HG02885 (cell line): ENCODE measurements at regions not wholly inside any gene's neighbourhood (a gene's known extent, or its start where the extent isn't known, plus 50 kb on each side); places are given as distances from the start of the nearest gene placed in this dataset.

Experiments used
- ATAC-seq: cut with Tn5 transposase; IDR thresholded peaks from one replicate; pipeline ENCODE4 v1.9.1; 2021; ENCODE audit warnings: mild to moderate bottlenecking; ENCODE audit not compliant: unreplicated experiment, poor library complexity

DNA sequence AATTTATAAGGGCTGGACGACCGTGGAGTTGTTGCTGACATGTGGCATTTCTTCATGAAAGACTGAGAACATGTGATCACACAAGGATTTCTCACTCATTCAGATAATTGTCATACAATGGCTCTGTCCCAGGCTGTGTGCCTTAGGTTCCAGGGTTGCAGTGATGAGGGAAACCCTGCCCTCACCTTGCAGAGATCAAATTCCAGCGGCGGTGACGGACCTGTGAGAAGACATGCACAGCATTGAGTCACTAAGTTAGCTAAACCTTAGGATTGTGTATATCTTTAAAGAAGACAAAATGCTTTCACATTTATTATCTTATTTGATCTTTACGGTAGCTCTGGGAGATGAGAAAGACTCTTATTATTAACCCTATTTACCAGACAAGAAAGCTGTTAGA is 1029.1 kb downstream of the BCL11B start:
- no peak for ATAC-seq

DNA sequence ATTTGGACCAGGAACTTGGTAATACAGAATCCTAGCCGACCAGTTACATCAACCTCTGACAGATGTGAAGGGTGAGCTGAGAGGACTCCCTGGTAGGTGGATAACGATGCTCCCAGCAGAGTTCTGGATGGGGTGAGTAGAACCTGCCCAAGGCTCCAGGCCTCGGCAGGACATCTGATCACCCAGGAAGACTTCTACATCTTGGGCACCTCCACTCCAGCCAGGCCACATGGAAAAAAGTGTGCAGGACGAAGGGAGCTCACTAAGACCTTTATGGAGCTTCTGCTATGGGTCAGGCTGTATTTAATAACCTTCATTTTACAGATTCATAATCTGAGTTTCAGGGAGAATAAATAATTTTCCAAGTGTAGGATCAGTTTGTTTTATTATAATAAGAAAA is 1028.7 kb downstream of the BCL11B start:
- ATAC-seq = no peak

DNA sequence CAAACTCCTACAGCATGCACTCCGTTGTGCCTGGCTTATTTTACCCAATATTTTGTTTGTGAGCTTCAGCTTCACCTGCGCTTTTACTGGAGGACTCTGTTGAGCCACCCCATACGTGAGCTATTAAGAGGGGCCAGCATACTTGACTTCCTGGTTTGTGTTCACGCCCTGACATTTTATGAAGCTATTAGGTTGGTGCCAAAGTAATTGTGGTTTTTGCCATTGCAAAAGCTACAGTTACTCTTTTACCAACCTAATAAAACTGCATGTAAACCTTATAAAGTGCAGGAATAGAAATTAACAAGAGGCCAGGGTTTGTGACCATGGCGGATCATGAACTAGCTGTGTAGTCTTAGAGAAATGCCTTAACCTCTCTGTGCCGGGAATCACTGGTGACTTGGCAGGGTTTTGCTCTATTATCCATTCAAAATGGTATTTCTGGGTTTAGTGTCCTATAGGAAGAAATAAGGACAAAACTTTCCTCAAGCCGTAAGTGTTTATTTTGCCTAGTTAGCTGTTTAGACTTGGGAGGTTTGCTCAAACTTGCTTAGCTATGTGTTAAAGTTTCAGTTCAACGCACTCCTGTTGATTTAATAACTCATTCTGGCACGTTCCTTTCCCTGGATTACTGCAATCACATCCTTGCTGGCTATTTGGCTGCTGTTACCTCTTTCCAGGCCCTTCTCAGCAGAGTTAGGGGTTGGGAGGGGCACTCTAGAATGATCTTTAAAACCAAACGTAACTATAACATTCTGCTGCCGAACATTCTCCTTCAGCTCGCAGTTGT is 1027.6 kb downstream of the BCL11B start:
- ATAC-seq = no peak

DNA sequence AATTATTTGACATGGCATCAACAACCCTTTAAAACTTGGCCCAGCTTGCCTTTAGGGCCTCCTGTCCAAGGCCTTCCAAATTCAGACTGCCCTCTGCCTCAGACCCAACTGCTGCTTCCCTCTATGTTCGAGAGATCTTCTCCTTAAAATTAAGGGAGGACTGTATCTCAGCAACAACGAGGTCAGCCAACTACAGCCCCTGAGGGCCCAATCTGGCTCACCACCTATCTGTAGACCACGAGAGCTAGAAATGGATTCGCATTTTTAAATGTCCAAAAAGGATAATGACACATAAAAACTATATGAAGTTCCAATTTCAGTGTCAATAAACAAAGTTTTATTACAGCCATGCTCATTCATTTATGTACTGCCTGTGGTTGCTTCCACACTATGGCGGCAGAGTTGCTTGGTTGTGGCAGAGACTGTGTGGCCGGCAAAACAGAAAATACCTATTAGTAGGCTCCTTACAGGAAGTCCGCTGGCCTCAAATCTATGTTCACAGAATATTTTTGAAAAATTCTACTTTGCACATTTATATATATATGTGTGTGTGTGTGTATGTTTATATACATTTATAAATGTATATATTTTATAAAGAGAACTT is 1026.9 kb downstream of the BCL11B start:
- no peak for ATAC-seq

DNA sequence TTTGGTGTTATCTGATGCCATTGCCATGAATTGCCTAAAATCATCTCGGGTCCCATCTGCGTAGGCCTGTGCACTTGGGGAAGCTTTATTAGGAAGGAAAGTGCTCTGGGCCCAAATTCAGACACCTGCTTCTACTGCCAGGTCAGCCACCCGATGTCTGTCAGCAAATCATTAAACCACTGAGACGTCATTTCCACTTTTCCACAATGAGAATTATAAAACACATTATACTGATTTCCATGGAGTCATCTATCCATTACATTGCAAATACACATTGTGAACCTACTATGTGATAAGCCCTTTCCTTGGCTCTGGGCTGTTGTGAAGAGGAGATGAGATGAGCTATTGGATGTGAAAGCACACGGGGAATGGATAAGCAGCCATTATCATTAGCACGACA is 1022.9 kb downstream of the BCL11B start:
- ATAC-seq = no peak

DNA sequence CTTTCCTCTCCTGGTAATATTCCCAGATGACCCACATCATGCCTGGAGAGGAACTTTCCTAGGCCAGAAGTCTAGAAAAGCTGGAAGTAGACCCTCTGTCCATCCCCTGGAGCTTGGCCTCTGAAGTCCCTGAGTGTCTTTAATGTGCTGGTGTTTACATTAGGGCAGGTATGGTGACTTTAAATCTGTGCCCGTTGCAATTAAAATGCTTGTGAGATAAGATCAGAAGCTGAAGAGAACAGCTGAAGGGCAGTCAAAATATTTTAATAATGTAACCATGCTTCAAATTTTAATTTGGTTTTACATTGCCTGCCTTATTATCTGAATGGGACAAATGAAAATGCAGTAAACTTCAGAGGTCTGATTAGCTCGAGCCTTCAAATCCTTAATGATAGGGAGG is 1022.5 kb downstream of the BCL11B start:
- no peak for ATAC-seq

DNA sequence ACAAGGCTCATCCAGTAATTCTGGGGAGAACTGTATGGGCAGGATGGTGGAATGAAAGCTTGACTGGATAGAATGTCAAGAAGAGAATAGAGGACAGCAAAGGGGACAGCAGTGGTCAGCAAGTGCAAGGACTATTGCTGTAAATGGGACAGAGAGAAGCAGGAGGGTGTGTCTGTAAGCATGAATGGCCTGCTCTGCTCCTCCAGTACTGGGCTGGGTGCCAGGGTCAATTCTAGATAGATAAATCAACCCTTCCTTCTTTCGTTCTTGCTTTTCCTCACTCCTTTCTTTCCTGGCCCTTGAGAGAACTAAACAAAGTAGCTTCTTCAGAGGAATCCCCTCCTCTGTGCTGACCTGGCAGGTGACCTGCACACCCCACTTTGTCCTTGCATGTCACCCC is 1019.2 kb downstream of the BCL11B start:
- ATAC-seq = no peak

DNA sequence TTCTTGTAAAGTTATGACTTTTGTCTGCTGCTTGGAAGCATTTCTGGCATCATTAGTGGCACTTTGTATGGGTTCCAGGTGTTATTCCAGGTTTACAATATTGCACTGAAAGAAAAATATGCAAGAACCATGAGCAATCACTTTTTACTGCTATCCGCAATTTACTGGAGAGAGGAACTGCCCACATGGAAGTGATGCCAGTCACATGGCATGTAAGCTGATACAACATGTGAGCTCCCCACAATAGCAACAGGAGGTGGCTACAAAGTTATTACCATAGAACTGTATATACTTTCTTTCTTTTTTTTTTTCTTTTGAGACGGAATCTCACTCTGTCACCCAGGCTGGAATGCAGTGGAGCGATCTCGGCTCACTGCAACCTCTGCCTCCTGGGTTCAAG is 1012.1 kb downstream of the BCL11B start:
- no peak for ATAC-seq

DNA sequence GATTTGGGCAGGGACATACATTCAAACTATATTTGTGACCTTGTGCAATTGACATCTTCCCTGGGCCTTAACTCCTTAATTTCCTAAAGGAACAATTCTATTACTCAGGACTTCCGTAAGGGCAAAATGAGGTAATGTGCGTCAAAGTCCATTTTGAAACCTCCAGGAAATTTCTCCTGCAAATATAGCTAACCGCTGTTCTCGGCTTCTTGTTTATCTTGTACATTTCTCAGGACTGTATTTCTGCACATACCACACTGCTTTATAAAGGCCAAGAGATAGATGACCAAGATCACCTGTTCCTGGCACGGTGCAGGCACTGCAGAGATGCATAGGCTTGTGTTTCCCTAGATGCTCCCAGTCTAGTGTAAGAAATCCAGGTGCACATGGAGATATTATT is 1009.4 kb downstream of the BCL11B start:
- no peak for ATAC-seq

DNA sequence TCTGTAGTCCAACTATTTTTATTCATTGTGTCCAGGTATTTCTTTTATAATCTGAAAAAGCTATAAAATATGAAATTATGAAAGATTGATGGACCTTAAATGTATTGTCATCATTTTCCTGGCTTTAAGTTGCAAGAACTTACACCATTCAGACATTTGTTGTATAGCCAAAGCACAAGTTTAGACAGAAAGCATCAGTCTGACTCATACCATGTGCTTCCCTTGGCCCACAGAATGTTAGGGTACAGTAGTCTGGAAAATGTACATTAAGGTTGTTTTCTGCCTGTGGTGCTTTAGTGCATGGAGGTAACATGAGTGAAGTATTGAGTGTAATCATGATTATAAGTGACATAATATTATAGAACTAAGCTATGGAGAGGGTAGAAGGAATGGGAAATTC is 1002.5 kb downstream of the BCL11B start:
- no peak for ATAC-seq

DNA sequence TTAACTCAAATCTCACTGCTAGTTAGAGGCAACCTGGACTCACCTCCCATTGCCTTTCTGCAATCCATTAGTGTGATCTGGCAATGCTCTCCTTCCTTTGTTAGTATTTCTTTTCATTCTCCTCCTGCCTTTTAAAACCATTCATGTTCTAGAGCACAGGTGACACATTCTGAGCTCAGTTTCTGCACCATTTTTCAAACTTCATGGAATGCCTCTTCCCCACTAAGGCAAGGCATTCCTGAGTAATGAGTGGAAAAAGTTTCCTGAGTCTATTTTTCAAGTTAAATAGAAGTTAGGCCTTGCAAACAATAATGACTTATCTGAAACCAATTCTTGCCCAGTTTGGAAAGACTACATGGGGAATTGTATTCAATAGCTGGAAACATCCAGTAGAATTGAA is 1001.8 kb downstream of the BCL11B start:
- ATAC-seq = no peak

DNA sequence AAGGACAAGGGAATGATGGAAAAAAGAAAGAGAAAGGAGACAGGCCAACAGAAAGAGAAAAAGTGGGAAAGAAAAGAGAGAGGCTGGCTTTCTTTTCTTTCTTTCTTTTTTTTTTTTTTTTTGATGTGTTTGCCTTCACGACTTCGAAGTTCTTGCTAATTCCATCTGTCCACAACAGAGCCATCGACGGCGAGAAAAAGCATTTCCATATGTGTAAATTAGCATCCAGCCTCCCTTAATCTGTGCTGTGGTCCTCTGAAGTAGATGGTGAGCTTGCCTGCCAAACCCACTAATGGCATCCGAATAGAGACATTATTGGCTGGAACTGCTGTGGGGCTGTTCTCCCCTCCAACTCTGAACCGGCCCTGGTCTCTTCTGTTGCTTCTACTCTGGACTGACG is 997.4 kb downstream of the BCL11B start:
- ATAC-seq = no peak

DNA sequence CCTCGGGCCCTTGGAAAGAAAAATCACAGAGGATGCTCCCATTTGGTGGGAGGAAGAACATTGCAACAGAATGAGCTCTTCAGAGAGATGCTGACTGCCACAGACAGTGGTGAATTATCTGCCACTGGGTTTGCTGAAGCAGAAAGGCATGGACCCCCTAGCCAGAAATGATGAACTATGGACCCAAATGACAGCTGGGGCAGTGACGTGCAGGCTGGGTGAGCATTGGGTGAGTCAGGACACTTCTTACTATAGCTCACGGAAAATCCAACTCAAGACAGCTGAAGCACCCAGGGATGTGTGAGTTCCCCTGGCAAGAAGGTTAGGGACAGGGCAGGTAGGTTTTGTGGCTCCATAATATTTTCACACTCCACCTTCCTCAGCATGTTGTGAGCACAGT is 993.2 kb downstream of the BCL11B start:
- ATAC-seq = no peak

DNA sequence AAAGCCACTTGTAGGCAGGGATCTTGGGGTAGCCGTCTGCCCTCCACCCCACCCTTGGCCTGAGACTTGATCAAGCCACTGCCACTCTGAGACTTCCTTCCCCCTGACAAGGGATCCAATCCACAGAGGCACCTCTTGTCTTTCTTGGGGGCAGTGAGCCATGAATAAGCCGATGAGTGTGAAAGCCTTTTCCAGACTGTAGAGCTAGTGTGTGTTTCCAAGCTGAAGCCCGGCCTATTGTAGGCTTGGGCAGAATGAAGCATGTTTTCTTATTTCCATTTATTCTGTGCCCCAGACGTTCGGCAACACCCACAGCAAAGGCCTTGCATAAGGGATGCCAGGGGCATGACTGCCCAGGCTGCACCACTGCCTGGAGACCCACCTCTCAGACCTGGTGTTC is 991.6 kb downstream of the BCL11B start:
- ATAC-seq = no peak

DNA sequence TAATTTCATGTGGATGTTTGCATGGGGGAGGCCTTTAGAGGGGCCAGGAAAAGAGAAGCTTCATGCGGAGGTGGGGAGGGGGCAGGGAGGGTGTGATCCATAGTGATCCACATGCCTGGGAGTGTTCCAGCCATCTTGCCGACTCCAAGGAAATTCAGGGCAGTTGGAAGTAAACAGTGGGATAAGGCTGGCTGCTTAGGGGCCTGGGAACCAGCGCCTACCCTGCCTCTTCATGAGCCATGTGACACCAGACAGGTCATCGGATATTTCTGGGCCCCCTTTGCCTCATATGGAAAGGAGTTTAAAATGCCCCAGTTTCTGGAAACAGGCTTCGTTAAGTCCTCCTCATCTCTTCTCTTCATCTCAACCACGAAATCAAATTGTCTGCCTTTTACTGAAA is 983.2 kb downstream of the BCL11B start:
- ATAC-seq = no peak

DNA sequence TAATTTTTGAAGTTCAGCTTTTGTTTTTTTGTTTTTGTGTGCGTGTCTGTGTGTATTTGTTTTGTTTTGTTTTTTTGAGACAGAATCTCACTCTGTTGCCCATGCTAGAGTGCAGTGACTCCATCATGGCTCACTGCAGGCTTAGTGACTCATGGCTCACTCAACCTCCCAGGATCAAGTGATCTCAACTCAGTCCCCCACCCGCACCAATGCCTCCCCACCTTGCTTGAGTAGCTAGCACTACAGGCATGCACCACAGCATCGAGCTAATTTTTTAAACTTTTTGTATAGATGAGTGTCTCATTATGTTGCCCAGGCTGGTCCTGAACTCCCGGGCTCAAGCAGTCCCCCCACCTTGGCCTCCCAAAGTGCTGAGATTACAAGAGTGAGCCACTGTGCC is 981.4 kb downstream of the BCL11B start:
- ATAC-seq = no peak

DNA sequence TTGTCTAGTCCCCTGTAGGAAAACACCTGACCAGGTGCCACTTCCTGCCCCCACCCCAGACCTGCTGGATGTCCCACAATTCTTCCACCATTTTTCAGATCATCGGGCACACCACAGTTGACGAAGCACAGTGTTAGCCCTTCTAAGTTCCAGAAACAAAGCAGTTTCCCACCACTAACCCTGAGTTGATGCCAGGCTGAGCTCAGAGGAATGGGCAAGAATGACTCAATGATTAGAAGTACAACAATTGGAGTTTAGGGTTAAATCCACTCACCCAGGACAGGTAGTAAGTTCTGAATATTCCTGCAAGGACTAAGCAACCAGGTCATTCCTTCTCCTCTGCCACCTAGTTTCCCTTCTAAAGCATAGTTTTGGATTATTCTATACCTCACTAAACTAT is 979.8 kb downstream of the BCL11B start:
- ATAC-seq = no peak

DNA sequence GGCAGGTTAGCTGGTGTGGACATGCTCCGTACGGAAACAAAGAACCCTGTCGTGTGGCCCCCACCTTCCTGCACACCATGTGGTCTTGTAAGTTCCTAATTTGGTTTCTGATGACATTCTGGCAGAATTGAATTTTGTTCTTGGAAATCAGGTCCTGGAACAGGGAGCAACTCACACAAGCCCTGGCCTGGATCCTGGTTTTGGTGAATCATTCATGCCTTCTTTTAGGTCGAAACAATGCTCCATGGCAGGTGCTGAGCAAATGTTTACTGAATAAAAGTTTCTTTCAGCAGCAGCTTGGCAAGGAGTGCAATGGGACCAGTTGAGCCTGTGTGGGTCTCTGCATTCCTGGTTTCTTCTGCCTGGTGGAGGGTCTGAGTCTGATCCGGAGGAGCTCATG is 978.4 kb downstream of the BCL11B start:
- no peak for ATAC-seq

DNA sequence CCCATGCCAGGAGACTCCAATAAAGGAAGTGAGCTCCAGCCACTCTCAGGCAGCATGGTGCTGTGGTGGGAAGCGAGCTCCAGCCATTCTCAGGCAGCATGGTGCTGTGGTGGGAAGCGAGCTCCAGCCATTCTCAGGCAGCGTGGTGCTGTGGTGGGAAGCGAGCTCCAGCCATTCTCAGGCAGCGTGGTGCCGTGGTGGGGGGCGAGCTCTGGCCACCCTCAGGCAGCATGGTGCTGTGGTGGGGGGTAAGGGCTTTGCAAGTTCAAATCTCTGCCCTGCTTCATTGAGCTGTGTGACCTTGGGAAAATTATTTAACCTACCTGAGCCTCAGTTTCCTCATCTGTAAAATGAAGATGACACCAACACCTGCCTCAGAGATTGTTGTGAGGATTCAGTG is 975.1 kb downstream of the BCL11B start:
- no peak for ATAC-seq

DNA sequence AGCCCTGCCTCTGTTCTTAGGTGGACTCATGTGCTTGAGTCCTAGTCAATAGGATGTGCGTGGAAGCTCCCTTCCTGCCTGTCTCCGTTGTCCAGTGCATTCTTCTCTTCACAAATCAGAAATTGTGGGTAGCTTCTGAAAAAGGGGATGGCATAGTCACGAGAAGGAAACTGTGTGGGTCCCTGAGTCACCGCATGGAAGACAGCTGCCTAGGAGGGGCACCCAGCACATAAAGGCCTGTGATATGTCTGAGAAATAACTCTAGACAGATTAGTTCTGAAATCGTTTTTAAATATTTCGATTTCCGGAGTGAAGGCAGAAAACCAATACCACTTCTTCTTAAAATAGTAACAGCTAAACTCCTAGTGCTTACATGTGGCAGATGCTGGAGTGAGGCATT is 974.4 kb downstream of the BCL11B start:
- ATAC-seq = no peak

DNA sequence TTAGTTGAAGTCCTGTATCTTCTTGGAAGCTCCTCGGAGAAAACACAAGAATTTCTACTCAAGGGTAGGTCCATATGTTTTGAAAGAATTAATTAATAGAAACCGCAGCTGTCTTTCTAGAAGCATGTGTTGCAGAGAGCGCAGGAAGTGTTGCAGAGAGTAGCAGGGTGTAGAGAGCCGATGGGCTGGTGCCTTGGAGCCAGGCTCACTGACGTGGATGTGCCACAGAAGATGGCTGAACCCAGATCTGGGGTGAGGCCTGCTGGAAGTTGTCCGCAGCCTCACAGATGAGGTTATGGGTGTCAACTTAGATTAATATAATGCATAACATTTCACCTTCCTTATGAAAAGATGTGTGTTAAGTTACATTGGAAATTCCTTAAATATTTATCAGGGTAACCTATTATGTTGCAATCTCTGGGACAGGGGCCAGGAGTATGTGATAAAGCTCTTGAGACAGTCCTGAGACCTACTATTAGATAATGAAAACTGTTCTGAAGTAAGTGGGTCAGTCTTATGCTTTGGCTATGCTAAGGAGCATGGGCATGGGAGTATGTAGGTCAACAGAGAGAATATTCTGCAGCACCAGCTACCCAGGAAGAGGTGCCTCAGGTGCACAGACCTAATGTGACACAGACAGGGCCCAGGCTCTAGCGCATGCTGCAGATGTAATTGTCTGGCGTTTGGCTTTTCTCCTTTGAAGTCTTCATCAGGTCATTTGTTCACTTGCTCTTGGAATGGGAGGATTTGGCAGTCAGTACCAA is 973.3 kb downstream of the BCL11B start:
- ATAC-seq = no peak

DNA sequence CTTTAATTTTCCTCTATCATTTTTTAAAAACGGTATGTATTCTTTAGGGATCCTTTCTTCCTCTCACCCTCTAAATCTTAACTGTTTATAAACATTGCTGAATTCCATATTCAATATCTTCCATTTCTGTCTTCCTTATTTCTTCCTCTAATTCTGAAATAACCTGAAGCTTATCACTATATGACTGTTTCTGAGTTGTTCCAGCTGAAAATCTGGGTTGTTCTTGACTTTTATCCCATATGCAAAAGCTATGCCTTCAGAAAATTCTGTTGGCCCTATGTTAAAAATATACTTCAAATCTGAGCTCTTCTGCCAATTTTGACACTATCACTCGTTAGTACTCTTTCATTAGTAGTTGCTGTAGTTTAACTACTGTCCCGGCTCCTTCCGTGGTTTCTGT is 970.3 kb downstream of the BCL11B start:
- ATAC-seq = no peak
